IPS-20b (cell line): ENCODE measurements at regions not wholly inside any gene's neighbourhood (a gene's known extent, or its start where the extent isn't known, plus 50 kb on each side); places are given as distances from the start of the nearest gene placed in this dataset.
"Not testable (repeated sequence)": the region's sequence is repeated elsewhere in the genome, so short reads cannot be mapped to it uniquely, and the experiment has no call there.

Experiments used
- H3K27ac ChIP-seq: one replicate; pipeline ENCODE4 v1.5.1; 2013; ENCODE audit warnings: low read length
- H3K27me3 ChIP-seq: 2 replicates; pipeline ENCODE4 v1.6.1; 2013; ENCODE audit warnings: mild to moderate bottlenecking, low read length, inconsistent platforms; ENCODE audit not compliant: insufficient read depth
- H3K36me3 ChIP-seq: 2 replicates; pipeline ENCODE4 v1.6.1; 2013; ENCODE audit warnings: low read depth, mild to moderate bottlenecking, inconsistent platforms, low read length, moderate library complexity; ENCODE audit not compliant: insufficient read depth
- H3K4me1 ChIP-seq: 2 replicates; pipeline ENCODE4 v1.6.1; 2013; ENCODE audit warnings: mild to moderate bottlenecking, control low read depth, inconsistent platforms, low read length, moderate library complexity; ENCODE audit not compliant: insufficient read depth
- H3K4me3 ChIP-seq: 2 replicates; pipeline ENCODE4 v1.5.1; 2013; ENCODE audit warnings: mild to moderate bottlenecking, low read length, inconsistent platforms
- H3K9ac ChIP-seq: 2 replicates; pipeline ENCODE4 v1.6.1; 2013; ENCODE audit warnings: low read depth, mild to moderate bottlenecking, inconsistent platforms, low read length, moderate library complexity
- H3K9me3 ChIP-seq: 2 replicates; pipeline ENCODE4 v1.6.1; 2013; ENCODE audit warnings: mild to moderate bottlenecking, low read depth, low read length, inconsistent platforms; ENCODE audit not compliant: insufficient read depth

- Histone ChIP-seq H3K4me1 (no peaks in the 10 kb centered on the region), H3K27ac (no peak overlapping the region), H3K9me3 (no peaks in the 10 kb centered on the region), H3K9ac (no peak overlapping the region), H3K36me3 (no peaks in the 10 kb centered on the region), H3K27me3 (no peaks in the 10 kb centered on the region), H3K4me3 (no peak overlapping the region)
Observed at GRCh38 chr12:24349051-24349799, 399.8 kb upstream of the SOX5 start.

- not testable (repeated sequence) for H3K9me3 ChIP-seq, H3K36me3 ChIP-seq, H3K4me3 ChIP-seq, H3K27ac ChIP-seq, H3K27me3 ChIP-seq, H3K4me1 ChIP-seq, H3K9ac ChIP-seq
Observed at GRCh38 chr12:24348180-24348579, 398.7 kb upstream of the SOX5 start.

GRCh38 chr12:24328261-24328660, 378.8 kb upstream of the SOX5 start:
- Histone ChIP-seq H3K4me1 (no peaks in the 10 kb centered on the region), H3K36me3 (no peaks in the 10 kb centered on the region), H3K4me3 (no peak overlapping the region), H3K9ac (no peak overlapping the region), H3K9me3 (no peaks in the 10 kb centered on the region), H3K27ac (no peak overlapping the region), H3K27me3 (no peaks in the 10 kb centered on the region)

GRCh38 chr12:24325331-24325730, 375.9 kb upstream of the SOX5 start:
- H3K27ac ChIP-seq: no peak overlapping the region
- no peak overlapping the region for H3K4me3 ChIP-seq
- no peaks in the 10 kb centered on the region for H3K27me3 ChIP-seq
- no peaks in the 10 kb centered on the region for H3K4me1 ChIP-seq
- no peaks in the 10 kb centered on the region for H3K36me3 ChIP-seq
- H3K9me3 ChIP-seq: no peaks in the 10 kb centered on the region
- no peak overlapping the region for H3K9ac ChIP-seq

GRCh38 chr12:24307716-24308335, 358.4 kb upstream of the SOX5 start:
- no peak overlapping the region for H3K4me3 ChIP-seq
- H3K36me3 ChIP-seq: no peaks in the 10 kb centered on the region
- H3K9ac ChIP-seq: no peak overlapping the region; the same call in 1 of the 2 replicates
- H3K27me3 ChIP-seq: no peaks in the 10 kb centered on the region
- H3K27ac ChIP-seq: no peak overlapping the region
- no peaks in the 10 kb centered on the region for H3K9me3 ChIP-seq
- peaks cover 26% of the 10 kb centered on the region for H3K4me1 ChIP-seq

GRCh38 chr12:24307153-24307552, 357.7 kb upstream of the SOX5 start:
- H3K36me3 ChIP-seq: no peaks in the 10 kb centered on the region
- H3K9me3 ChIP-seq: no peaks in the 10 kb centered on the region
- H3K4me3 ChIP-seq: no peak overlapping the region
- peaks cover 26% of the 10 kb centered on the region for H3K4me1 ChIP-seq
- no peak overlapping the region for H3K27ac ChIP-seq
- H3K9ac ChIP-seq: no peak overlapping the region
- no peaks in the 10 kb centered on the region for H3K27me3 ChIP-seq

GRCh38 chr12:24306001-24306400, 356.5 kb upstream of the SOX5 start:
- Histone ChIP-seq H3K4me3 (no peak overlapping the region), H3K9ac (no peak overlapping the region), H3K36me3 (no peaks in the 10 kb centered on the region), H3K27ac (no peak overlapping the region), H3K9me3 (no peaks in the 10 kb centered on the region), H3K27me3 (no peaks in the 10 kb centered on the region), H3K4me1 (peaks cover 26% of the 10 kb centered on the region)

GRCh38 chr12:24304285-24304684, 354.8 kb upstream of the SOX5 start:
- no peak overlapping the region for H3K4me3 ChIP-seq
- no peak overlapping the region for H3K9ac ChIP-seq
- H3K27me3 ChIP-seq: no peaks in the 10 kb centered on the region
- H3K36me3 ChIP-seq: no peaks in the 10 kb centered on the region
- peaks cover 12% of the 10 kb centered on the region for H3K4me1 ChIP-seq
- no peaks in the 10 kb centered on the region for H3K9me3 ChIP-seq
- H3K27ac ChIP-seq: no peak overlapping the region

- no peak overlapping the region for H3K4me3 ChIP-seq
- no peaks in the 10 kb centered on the region for H3K9me3 ChIP-seq
- H3K27me3 ChIP-seq: no peaks in the 10 kb centered on the region
- H3K9ac ChIP-seq: no peak overlapping the region
- H3K36me3 ChIP-seq: no peaks in the 10 kb centered on the region
- H3K27ac ChIP-seq: no peak overlapping the region
- no peaks in the 10 kb centered on the region for H3K4me1 ChIP-seq
Observed at GRCh38 chr12:24302708-24303107, 353.2 kb upstream of the SOX5 start.

GRCh38 chr12:24297516-24297915, 348.0 kb upstream of the SOX5 start:
- Histone ChIP-seq H3K4me1 (no peaks in the 10 kb centered on the region), H3K9ac (no peak overlapping the region), H3K9me3 (no peaks in the 10 kb centered on the region), H3K36me3 (no peaks in the 10 kb centered on the region), H3K4me3 (no peak overlapping the region), H3K27me3 (no peaks in the 10 kb centered on the region), H3K27ac (no peak overlapping the region)

GRCh38 chr12:24293549-24293948, 344.1 kb upstream of the SOX5 start:
- Histone ChIP-seq H3K9ac (no peak overlapping the region), H3K36me3 (no peaks in the 10 kb centered on the region), H3K4me1 (no peaks in the 10 kb centered on the region; the same call in 1 of the 2 replicates), H3K27me3 (no peaks in the 10 kb centered on the region), H3K27ac (no peak overlapping the region), H3K4me3 (no peak overlapping the region), H3K9me3 (no peaks in the 10 kb centered on the region)

GRCh38 chr12:24287963-24288362, 338.5 kb upstream of the SOX5 start:
- H3K27me3 ChIP-seq: no peaks in the 10 kb centered on the region
- H3K9ac ChIP-seq: no peak overlapping the region
- no peaks in the 10 kb centered on the region; the same call in 1 of the 2 replicates for H3K4me1 ChIP-seq
- no peak overlapping the region for H3K27ac ChIP-seq
- no peaks in the 10 kb centered on the region for H3K9me3 ChIP-seq
- no peak overlapping the region for H3K4me3 ChIP-seq
- H3K36me3 ChIP-seq: no peaks in the 10 kb centered on the region
